ENCODE measurements at regions not wholly inside any gene's neighbourhood (a gene's known extent, or its start where the extent isn't known, plus 50 kb on each side); places are given as distances from the start of the nearest gene placed in this dataset.
A peak's percentile ranks its signal among the peaks of the same experiment; 100 is the strongest.

DNA sequence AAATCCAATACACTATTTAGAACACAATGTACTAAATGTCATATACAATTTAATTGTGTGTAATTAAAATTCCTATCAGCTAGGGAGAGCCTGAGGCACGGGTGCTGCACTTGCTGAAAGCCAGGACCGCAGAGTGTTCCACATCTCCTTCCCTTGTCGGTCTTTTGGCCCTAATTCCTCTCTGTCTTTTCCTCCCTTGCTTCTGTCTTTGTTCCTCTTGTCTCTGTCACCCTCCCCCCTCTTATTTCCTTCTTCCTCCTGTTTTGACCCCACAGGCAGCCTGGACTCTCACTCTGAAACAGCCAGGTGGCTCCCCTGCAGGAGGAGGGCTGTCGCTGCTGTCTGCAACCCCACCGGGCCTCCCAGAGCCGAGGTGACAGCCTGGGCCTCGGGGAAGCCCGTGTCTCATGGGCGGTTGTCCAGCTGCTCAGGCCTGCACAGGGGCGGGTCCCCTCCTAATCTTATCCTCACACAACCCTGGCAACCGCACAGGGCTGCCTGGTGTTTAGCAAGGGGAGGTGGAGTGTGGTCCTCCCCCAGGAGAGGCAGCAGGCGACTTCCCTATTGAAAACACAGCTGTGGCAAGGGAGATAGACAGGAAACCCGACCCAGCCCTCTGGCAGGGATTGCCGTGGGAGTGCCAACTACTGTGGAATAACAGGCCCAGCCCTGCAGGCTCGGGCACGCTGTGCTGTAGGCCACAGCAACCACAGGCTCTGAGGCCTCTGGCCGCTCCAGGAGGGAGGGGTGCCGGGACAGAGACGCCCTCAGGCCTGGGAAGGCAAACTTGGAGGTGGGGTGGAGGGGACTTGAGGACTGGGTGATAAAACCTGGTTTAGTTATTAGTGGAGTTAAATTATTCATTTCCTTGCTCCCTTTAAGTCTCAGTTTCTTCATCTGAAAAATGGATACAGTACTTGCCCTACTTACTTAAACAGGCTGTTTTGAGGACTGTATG lies 68.8 kb upstream of the WDR26 start:
- TF ChIP-seq, protein P1, sequence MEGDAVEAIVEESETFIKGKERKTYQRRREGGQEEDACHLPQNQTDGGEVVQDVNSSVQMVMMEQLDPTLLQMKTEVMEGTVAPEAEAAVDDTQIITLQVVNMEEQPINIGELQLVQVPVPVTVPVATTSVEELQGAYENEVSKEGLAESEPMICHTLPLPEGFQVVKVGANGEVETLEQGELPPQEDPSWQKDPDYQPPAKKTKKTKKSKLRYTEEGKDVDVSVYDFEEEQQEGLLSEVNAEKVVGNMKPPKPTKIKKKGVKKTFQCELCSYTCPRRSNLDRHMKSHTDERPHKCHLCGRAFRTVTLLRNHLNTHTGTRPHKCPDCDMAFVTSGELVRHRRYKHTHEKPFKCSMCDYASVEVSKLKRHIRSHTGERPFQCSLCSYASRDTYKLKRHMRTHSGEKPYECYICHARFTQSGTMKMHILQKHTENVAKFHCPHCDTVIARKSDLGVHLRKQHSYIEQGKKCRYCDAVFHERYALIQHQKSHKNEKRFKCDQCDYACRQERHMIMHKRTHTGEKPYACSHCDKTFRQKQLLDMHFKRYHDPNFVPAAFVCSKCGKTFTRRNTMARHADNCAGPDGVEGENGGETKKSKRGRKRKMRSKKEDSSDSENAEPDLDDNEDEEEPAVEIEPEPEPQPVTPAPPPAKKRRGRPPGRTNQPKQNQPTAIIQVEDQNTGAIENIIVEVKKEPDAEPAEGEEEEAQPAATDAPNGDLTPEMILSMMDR (IDR thresholded peaks at IDR 0.05 in 8 of 11, conservative IDR thresholded peaks at IDR 0.05 in 3 of 11): peak in 3 of 11 experiments; percentile 13 to 28 (median 22)
- TF ChIP-seq POLR2A (IDR thresholded peaks at IDR 0.05) (no peak), POLR2AphosphoS5 (IDR thresholded peaks at IDR 0.05) (peak; percentile 76 to 85 (median 77))

Data from spleen (tissue), 7 donors.